ENCODE measurements at regions not wholly inside any gene's neighbourhood (a gene's known extent, or its start where the extent isn't known, plus 50 kb on each side); places are given as distances from the start of the nearest gene placed in this dataset.

DNA sequence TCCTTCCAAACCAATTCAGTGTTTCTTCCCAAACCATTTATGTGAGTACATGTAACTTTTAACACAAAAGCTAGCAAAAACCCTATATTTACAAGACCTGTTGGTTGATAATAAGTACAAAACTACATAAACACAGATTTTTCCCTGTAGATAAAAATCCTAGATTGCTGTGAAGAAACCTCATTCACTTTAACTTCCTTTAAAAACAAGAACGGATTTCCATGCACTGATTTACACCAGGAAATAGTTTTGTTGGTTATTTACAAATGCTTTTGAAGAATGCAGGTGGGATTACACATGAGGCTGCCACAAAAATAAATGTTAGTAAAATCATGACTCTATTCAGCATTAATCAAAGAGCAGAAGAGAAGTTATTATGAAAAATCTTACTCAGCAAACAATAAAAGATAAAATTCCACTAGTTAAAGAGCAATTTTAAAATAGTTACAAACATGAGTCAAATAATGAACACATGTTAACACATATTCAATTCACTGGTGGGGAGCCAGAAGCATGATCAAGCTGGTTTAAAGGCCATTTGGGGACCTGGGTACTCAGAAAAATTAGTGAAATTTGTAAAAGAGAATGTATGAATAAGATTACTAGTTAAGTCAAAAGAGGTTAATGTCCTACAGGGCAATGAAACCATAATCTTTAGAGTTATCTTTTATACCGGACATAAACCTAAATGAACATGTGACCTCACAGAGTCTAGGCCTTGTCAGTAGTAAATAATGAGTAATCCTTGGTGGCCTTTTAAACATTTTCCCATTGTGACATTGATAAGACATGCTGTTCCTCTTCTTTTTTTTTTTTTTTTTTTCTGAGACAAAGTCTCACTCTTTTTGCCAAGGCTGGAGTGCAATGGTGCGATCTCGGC is 79.9 kb downstream of the PHLDA1 start:
- Histone ChIP-seq H3K27me3 (no peaks in the 10 kb centered on the region), H3K4me3 (no peak overlapping the region), H3K36me3 (no peaks in the 10 kb centered on the region), H3K9me3 (no peaks in the 10 kb centered on the region), H3K4me1 (no peaks in the 10 kb centered on the region), H3K27ac (no peak overlapping the region)
- intact Hi-C loops (cut with DNase I; ENCODE audit: low total_unique reads): no loop called here
- no peak for DNase-seq (ENCODE audit: low spot score in 2 of 2)
- TF ChIP-seq POLR2AphosphoS5 (IDR thresholded peaks at IDR 0.05) (no peak), POLR2A (IDR thresholded peaks at IDR 0.05) (no peak)
- TF ChIP-seq, protein P1, sequence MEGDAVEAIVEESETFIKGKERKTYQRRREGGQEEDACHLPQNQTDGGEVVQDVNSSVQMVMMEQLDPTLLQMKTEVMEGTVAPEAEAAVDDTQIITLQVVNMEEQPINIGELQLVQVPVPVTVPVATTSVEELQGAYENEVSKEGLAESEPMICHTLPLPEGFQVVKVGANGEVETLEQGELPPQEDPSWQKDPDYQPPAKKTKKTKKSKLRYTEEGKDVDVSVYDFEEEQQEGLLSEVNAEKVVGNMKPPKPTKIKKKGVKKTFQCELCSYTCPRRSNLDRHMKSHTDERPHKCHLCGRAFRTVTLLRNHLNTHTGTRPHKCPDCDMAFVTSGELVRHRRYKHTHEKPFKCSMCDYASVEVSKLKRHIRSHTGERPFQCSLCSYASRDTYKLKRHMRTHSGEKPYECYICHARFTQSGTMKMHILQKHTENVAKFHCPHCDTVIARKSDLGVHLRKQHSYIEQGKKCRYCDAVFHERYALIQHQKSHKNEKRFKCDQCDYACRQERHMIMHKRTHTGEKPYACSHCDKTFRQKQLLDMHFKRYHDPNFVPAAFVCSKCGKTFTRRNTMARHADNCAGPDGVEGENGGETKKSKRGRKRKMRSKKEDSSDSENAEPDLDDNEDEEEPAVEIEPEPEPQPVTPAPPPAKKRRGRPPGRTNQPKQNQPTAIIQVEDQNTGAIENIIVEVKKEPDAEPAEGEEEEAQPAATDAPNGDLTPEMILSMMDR (IDR thresholded peaks at IDR 0.05): no peak

DNA sequence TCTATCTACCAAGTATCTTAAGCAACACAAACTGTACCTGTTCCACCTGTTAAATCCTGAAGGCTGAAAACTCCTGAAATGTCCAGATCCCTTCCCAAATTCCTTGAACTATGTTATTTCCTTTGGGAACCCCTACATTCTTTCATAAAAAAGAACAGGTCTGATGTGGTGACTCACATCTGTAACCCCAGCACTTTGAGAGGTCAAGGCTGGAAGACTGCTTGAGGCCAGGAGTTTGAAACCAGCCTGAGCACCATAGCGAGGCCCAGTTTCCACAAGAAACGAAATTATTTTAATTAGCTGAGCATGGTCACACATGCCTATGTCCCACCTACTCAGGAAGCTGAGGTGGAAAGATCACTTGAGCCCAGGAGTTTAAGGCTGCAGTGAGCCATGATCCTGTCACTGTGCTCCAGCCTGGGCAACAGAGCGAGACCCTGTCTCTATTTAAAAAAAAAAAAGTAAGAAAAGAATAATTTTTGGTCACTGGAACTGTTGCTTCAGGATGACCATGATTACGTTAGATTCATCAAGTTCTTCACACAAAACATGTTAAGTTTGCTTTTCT is 84.3 kb downstream of the PHLDA1 start:
- Histone ChIP-seq H3K4me1 (no peaks in the 10 kb centered on the region), H3K36me3 (no peaks in the 10 kb centered on the region), H3K9me3 (no peaks in the 10 kb centered on the region), H3K4me3 (no peak overlapping the region), H3K27me3 (no peaks in the 10 kb centered on the region), H3K27ac (no peak overlapping the region)
- no peak for TF ChIP-seq POLR2AphosphoS5 (IDR thresholded peaks at IDR 0.05)
- TF ChIP-seq, protein P1 (IDR thresholded peaks at IDR 0.05): no peak
- intact Hi-C loops (cut with DNase I; ENCODE audit: low total_unique reads): no loop called here
- DNase-seq (ENCODE audit: low spot score in 2 of 2): no peak

DNA sequence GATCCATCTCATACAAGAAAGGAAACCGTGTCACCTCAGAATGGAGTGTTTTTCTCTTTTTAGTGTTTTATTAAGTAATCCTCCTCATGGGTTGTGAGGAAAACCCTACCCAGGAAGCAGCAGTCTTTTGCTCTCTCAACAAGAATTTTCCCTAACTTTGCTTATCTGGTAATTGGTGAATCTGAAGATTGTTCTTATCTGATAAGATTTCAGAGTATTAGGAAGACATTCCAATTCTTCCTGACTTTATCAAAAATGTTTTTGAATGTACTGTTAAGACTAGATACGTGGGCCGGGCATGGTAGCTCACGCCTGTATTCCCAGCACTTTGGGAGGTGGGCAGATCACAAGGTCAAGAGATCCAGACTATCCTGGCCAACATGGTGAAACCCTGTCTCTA is 86.0 kb downstream of the PHLDA1 start:
- Histone ChIP-seq H3K27me3 (no peaks in the 10 kb centered on the region), H3K4me3 (no peak overlapping the region), H3K36me3 (no peaks in the 10 kb centered on the region), H3K9me3 (no peaks in the 10 kb centered on the region), H3K4me1 (no peaks in the 10 kb centered on the region), H3K27ac (no peak overlapping the region)
- no peak for DNase-seq (ENCODE audit: low spot score in 2 of 2)
- TF ChIP-seq POLR2A (IDR thresholded peaks at IDR 0.05): no peak
- TF ChIP-seq, protein P1 (IDR thresholded peaks at IDR 0.05): no peak
- TF ChIP-seq POLR2AphosphoS5 (IDR thresholded peaks at IDR 0.05): no peak
- intact Hi-C loops (cut with DNase I; ENCODE audit: low total_unique reads): no loop called here

DNA sequence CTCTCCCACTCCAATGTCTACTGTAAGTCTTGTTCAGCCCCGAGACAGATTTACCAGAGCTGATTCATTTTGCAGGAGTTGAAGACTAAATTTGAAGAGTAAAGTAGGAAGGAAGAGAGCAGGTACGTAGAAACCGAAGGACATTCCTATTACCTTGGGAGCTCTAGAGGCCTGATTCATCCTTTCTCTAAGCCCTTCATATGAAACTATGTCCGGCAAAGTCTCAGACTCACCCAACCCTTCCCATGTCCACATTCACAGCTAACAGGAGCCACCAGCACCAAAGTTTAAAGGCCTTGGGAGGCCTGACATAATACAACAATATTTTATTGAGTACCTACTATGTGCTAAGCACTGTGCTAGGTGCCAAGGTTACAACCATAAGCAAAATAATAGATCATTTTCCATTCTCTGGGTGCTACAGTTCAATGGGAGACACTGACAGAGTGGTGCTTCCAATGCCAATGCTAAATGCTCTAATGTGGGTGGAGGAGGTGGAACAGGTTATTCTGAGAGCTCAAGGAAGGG is 86.6 kb downstream of the PHLDA1 start:
- Histone ChIP-seq H3K9me3 (no peaks in the 10 kb centered on the region), H3K4me3 (no peak overlapping the region), H3K27me3 (no peaks in the 10 kb centered on the region), H3K36me3 (no peaks in the 10 kb centered on the region), H3K4me1 (no peaks in the 10 kb centered on the region), H3K27ac (no peak overlapping the region)
- TF ChIP-seq POLR2A (IDR thresholded peaks at IDR 0.05) (no peak), POLR2AphosphoS5 (IDR thresholded peaks at IDR 0.05) (no peak)
- TF ChIP-seq, protein P1 (IDR thresholded peaks at IDR 0.05): no peak
- intact Hi-C loops (cut with DNase I; ENCODE audit: low total_unique reads): no loop called here
- no peak for DNase-seq (ENCODE audit: low spot score in 2 of 2)

Measured in breast epithelium (tissue), 4 donors.